Spleen (tissue), 7 donors: ENCODE measurements at regions not wholly inside any gene's neighbourhood (a gene's known extent, or its start where the extent isn't known, plus 50 kb on each side); places are given as distances from the start of the nearest gene placed in this dataset.

Experiments used
- POLR2A ChIP-seq, 3 donors: fragments of 450-650 bp; IDR thresholded peaks; one replicate each; pipeline ENCODE4 v1.5.1; 2017; ENCODE audit warnings: antibody characterized with exemption in 3 of 3, mild to moderate bottlenecking in 1 of 3
- POLR2AphosphoS5 ChIP-seq, 3 donors: sonication (generic); formaldehyde crosslinking; IDR thresholded peaks; one replicate each; pipeline ENCODE4 v1.5.1; 2017; ENCODE audit warnings: antibody characterized with exemption in 3 of 3
- TF ChIP-seq, protein P1 (sequence below), 11 experiments: fragments of 200-600 bp in 7 of 11; fragments of 450-650 bp in 4 of 11; sonication (generic) in 4 of 11; IDR thresholded peaks in 8 of 11; conservative IDR thresholded peaks in 3 of 11; 1 replicate in 7 of 11; 2 replicates in 4 of 11; pipeline versions ENCODE4 v1.4.0 to v1.8.0; 2016 to 2021; ENCODE audit warnings: antibody characterized with exemption in 11 of 11, inconsistent platforms in 4 of 11, mild to moderate bottlenecking in 1 of 11
- donor health status: DM: no; HTN: no; CAD: no; lungs with moderate emphysema.
- donor health status: DM: no; HTN: no; CAD: no.
- donor health status: DM: no; HTN: no; CAD: no.

DNA sequence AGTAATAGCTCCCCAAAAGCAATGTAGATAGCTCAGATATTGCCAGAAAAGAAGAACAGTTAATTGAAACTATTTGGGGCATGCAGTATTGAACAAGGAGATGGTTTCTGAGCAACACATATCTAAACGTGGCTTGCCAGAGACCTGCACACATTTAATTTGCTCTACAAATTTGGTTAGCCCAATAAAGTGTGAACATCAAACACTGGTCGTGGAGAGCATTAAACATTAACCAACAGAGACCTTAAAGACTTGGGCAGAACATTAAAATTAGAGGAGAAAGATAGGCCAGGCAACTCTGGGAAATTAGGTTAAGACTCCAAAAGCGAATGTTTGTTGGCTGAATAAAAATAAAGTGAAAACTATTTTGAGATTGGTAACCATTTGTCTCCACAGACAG, 61.6 kb upstream of the ARID5B start:
- TF ChIP-seq, protein P1, sequence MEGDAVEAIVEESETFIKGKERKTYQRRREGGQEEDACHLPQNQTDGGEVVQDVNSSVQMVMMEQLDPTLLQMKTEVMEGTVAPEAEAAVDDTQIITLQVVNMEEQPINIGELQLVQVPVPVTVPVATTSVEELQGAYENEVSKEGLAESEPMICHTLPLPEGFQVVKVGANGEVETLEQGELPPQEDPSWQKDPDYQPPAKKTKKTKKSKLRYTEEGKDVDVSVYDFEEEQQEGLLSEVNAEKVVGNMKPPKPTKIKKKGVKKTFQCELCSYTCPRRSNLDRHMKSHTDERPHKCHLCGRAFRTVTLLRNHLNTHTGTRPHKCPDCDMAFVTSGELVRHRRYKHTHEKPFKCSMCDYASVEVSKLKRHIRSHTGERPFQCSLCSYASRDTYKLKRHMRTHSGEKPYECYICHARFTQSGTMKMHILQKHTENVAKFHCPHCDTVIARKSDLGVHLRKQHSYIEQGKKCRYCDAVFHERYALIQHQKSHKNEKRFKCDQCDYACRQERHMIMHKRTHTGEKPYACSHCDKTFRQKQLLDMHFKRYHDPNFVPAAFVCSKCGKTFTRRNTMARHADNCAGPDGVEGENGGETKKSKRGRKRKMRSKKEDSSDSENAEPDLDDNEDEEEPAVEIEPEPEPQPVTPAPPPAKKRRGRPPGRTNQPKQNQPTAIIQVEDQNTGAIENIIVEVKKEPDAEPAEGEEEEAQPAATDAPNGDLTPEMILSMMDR (IDR thresholded peaks at IDR 0.05 in 8 of 11, conservative IDR thresholded peaks at IDR 0.05 in 3 of 11) = no peak
- TF ChIP-seq POLR2A (IDR thresholded peaks at IDR 0.05) (no peak), POLR2AphosphoS5 (IDR thresholded peaks at IDR 0.05) (no peak)
